ENCODE measurements at regions not wholly inside any gene's neighbourhood (a gene's known extent, or its start where the extent isn't known, plus 50 kb on each side); places are given as distances from the start of the nearest gene placed in this dataset.

DNA sequence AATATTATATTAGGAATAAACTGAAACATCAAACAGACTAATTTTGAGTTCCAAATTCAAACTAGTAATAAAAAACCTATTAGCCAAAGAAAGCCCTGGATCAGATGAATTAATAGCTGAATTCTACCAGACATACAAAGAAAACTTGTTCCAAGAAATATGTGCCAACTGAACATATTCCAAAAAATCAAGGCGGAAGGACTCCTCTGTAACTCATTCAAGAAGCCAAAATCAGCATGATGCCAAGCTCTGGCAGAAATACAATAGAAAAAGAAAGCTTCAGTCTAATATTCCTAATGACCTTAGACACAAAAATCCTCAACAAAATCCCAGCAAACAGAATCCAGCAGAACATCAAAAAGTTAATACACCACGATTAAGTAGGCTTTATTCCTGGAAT, 619.1 kb upstream of the COX7C start:
- TF ChIP-seq, protein P1, sequence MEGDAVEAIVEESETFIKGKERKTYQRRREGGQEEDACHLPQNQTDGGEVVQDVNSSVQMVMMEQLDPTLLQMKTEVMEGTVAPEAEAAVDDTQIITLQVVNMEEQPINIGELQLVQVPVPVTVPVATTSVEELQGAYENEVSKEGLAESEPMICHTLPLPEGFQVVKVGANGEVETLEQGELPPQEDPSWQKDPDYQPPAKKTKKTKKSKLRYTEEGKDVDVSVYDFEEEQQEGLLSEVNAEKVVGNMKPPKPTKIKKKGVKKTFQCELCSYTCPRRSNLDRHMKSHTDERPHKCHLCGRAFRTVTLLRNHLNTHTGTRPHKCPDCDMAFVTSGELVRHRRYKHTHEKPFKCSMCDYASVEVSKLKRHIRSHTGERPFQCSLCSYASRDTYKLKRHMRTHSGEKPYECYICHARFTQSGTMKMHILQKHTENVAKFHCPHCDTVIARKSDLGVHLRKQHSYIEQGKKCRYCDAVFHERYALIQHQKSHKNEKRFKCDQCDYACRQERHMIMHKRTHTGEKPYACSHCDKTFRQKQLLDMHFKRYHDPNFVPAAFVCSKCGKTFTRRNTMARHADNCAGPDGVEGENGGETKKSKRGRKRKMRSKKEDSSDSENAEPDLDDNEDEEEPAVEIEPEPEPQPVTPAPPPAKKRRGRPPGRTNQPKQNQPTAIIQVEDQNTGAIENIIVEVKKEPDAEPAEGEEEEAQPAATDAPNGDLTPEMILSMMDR (IDR thresholded peaks at IDR 0.05): no peak
- Histone ChIP-seq H3K27ac (ENCODE audit: low read length) (no peak overlapping the region), H3K27me3 (ENCODE audit: control insufficient read depth, insufficient read depth, low read length) (no peaks in the 10 kb centered on the region), H3K9me3 (ENCODE audit: control insufficient read depth, insufficient read depth, low read length) (no peaks in the 10 kb centered on the region), H3K4me1 (ENCODE audit: control insufficient read depth, insufficient read depth, low read length) (no peaks in the 10 kb centered on the region), H3K36me3 (ENCODE audit: control insufficient read depth, insufficient read depth, low read length) (no peaks in the 10 kb centered on the region), H3K4me3 (ENCODE audit: low read length) (no peak overlapping the region)
- Mint-ChIP-seq H3K4me1 (no peaks in the 10 kb centered on the region), H3K4me3 (no peak overlapping the region), H3K9me3 (peaks cover 17 to 18% of the 10 kb centered on the region in 2 donors), H3K27me3 (ENCODE audit: low read depth in 2 of 2) (no peaks in the 10 kb centered on the region), H3K36me3 (no peaks in the 10 kb centered on the region), H3K27ac (no peak overlapping the region)
- intact Hi-C loops (cut with micrococcal nuclease): no loop called here
- 48% methylated on average over 2 of the region's 2 CpGs for WGBS (ENCODE audit: insufficient coverage)
- DNase-seq (no peak), ATAC-seq (no peak)

DNA sequence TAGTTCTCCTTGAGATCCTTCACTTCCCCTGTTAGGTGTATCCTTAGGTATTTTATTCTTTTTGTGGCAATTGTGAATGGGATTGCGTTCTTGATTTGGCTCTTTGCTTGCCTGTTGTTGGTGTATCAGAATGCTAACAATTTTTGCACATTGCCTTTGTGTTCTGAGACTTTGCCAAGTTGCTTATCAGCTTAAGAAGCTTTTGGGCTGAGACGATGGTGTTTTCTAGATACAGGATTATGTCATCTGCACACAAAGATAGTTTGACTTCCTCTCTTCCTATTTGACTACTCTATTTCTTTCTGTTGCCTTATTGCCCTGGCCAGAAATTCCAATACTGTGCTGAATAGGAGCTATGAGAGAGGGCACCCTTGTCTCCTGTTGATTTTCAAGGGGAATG, 609.4 kb upstream of the COX7C start:
- Mint-ChIP-seq H3K36me3 (peaks cover 34% of the 10 kb centered on the region), H3K9me3 (peaks cover 26 to 31% of the 10 kb centered on the region in 2 donors)

DNA sequence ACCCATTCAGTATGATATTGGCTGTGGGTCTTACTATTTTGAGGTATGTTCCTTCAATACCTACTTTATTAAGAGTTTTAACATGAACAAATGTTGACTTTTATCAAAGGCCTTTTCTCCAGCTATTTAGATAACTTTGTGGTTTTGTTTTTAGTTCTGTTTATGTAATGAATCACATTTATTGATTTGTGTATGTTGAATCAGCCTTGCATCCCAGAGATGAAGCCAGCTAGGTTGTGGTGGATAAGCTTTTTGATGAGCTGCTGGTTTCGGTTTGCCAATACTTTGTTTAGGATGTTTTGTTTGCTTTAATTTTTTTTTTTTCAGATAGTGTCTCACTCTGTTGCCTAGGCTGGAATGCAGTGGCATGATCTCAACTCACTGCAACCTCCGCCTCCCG, 609.0 kb upstream of the COX7C start:
- H3K36me3 Mint-ChIP-seq: peaks cover 34% of the 10 kb centered on the region
- Histone ChIP-seq H3K36me3 (ENCODE audit: control insufficient read depth, insufficient read depth, low read length) (no peaks in the 10 kb centered on the region), H3K4me3 (ENCODE audit: low read length) (no peak overlapping the region), H3K27me3 (ENCODE audit: control insufficient read depth, insufficient read depth, low read length) (no peaks in the 10 kb centered on the region), H3K27ac (ENCODE audit: low read length) (no peak overlapping the region), H3K4me1 (ENCODE audit: control insufficient read depth, insufficient read depth, low read length) (no peaks in the 10 kb centered on the region), H3K9me3 (ENCODE audit: control insufficient read depth, insufficient read depth, low read length) (peaks cover 7% of the 10 kb centered on the region)
- peaks cover 27 to 31% of the 10 kb centered on the region in 2 donors for H3K9me3 Mint-ChIP-seq
- 96% methylated on average over 3 of the region's 3 CpGs for WGBS (ENCODE audit: insufficient coverage)
- no peak overlapping the region for H3K4me3 Mint-ChIP-seq
- intact Hi-C loops (cut with micrococcal nuclease): no loop called here
- TF ChIP-seq, protein P1 (IDR thresholded peaks at IDR 0.05): no peak
- no peak for ATAC-seq
- DNase-seq: no peak
- H3K27me3 Mint-ChIP-seq (ENCODE audit: low read depth in 2 of 2): no peaks in the 10 kb centered on the region
- H3K27ac Mint-ChIP-seq: no peak overlapping the region
- no peaks in the 10 kb centered on the region for H3K4me1 Mint-ChIP-seq

More for the DNA sequence above, 609.4 kb upstream of the COX7C start:
- DNase-seq (no peak), ATAC-seq (no peak)
- no peak overlapping the region for H3K27ac Mint-ChIP-seq
- intact Hi-C loops (cut with micrococcal nuclease): no loop called here
- H3K27me3 ChIP-seq (ENCODE audit: control insufficient read depth, insufficient read depth, low read length): no peaks in the 10 kb centered on the region
- H3K27me3 Mint-ChIP-seq (ENCODE audit: low read depth in 2 of 2): no peaks in the 10 kb centered on the region
- no peaks in the 10 kb centered on the region for H3K4me1 Mint-ChIP-seq
- no peak overlapping the region for H3K4me3 ChIP-seq (ENCODE audit: low read length)
- no peak overlapping the region for H3K27ac ChIP-seq (ENCODE audit: low read length)
- TF ChIP-seq, protein P1 (IDR thresholded peaks at IDR 0.05): no peak
- 95% methylated on average over 2 of the region's 2 CpGs for WGBS (ENCODE audit: insufficient coverage)
- peaks cover 7% of the 10 kb centered on the region for H3K9me3 ChIP-seq (ENCODE audit: control insufficient read depth, insufficient read depth, low read length)
- H3K4me1 ChIP-seq (ENCODE audit: control insufficient read depth, insufficient read depth, low read length): no peaks in the 10 kb centered on the region
- no peaks in the 10 kb centered on the region for H3K36me3 ChIP-seq (ENCODE audit: control insufficient read depth, insufficient read depth, low read length)
- no peak overlapping the region for H3K4me3 Mint-ChIP-seq

DNA sequence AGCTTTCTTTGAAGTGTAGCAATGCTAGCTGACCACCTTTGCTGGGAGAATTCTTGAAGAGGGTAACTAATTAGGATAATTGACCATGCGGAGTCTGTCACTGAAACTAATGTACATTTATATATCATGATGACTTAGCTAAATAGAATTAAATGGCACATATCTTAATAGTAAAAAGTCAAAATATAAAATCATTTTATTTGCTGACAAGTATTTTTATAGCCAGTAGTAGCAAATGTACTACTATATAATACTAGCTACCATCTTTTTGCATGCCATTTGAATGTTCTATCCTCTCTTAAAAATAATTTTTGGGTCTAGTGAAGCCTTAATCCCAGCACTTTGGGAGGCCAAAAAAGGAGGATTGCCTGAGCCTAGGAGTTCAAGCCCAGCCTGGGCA, 605.8 kb upstream of the COX7C start:
- Histone ChIP-seq H3K4me1 (ENCODE audit: control insufficient read depth, insufficient read depth, low read length) (no peaks in the 10 kb centered on the region), H3K4me3 (ENCODE audit: low read length) (no peak overlapping the region), H3K36me3 (ENCODE audit: control insufficient read depth, insufficient read depth, low read length) (no peaks in the 10 kb centered on the region), H3K9me3 (ENCODE audit: control insufficient read depth, insufficient read depth, low read length) (peaks cover 16% of the 10 kb centered on the region), H3K27me3 (ENCODE audit: control insufficient read depth, insufficient read depth, low read length) (no peaks in the 10 kb centered on the region), H3K27ac (ENCODE audit: low read length) (no peak overlapping the region)
- Mint-ChIP-seq H3K4me1 (no peaks in the 10 kb centered on the region), H3K9me3 (peaks cover 34 to 41% of the 10 kb centered on the region in 2 donors), H3K27me3 (ENCODE audit: low read depth in 2 of 2) (no peaks in the 10 kb centered on the region), H3K36me3 (peaks cover 40% of the 10 kb centered on the region), H3K27ac (no peak overlapping the region), H3K4me3 (no peak overlapping the region)
- TF ChIP-seq, protein P1 (IDR thresholded peaks at IDR 0.05): no peak
- no peak for DNase-seq
- WGBS (ENCODE audit: insufficient coverage): 100% methylated on average over 1 of the region's 1 CpG
- intact Hi-C loops (cut with micrococcal nuclease): no loop called here
- no peak for ATAC-seq

Data from natural killer cell (primary cell).